ENCODE measurements at regions not wholly inside any gene's neighbourhood (a gene's known extent, or its start where the extent isn't known, plus 50 kb on each side); places are given as distances from the start of the nearest gene placed in this dataset.

GRCh38 chr1:214101246-214101645, 113.5 kb downstream of the PROX1 start:
- TF ChIP-seq CTCF (IDR thresholded peaks at IDR 0.05) (no peak), POLR2A (IDR thresholded peaks at IDR 0.05; ENCODE audit: low read depth) (no peak), POLR2AphosphoS5 (IDR thresholded peaks at IDR 0.05) (no peak)

Measured in esophagus muscularis mucosa (tissue), 3 donors.